Astrocyte (in vitro differentiated cells and primary cell): ENCODE measurements at regions not wholly inside any gene's neighbourhood (a gene's known extent, or its start where the extent isn't known, plus 50 kb on each side); places are given as distances from the start of the nearest gene placed in this dataset.

Source experiments
- DNase-seq: peaks from one replicate; pipeline ENCODE4 v3.0.0-alpha.2; 2010; ENCODE audit warnings: low read depth
- FAIRE-seq: peaks from 2 replicates; lab custom pipeline; 2011; peaks lifted over from hg19 to GRCh38; lab: Jason Lieb, UNC
- H2AFZ ChIP-seq: 2 replicates; pipeline ENCODE4 v1.6.0; 2012; ENCODE audit warnings: low read depth, low read length, inconsistent platforms
- H3K27ac ChIP-seq: 2 replicates; pipeline ENCODE4 v1.5.1; 2011; ENCODE audit warnings: low read depth, low read length, inconsistent platforms
- H3K27me3 ChIP-seq: 2 replicates; pipeline ENCODE4 v1.6.0; 2011; ENCODE audit warnings: low read length, inconsistent platforms; ENCODE audit not compliant: insufficient read depth
- H3K36me3 ChIP-seq: 2 replicates; pipeline ENCODE4 v1.5.1; 2011; ENCODE audit warnings: low read length, inconsistent platforms; ENCODE audit not compliant: insufficient read depth
- H3K4me1 ChIP-seq: 2 replicates; pipeline ENCODE4 v1.5.1; 2011; ENCODE audit warnings: low read length, inconsistent platforms; ENCODE audit not compliant: insufficient read depth
- H3K4me2 ChIP-seq: 2 replicates; pipeline ENCODE4 v1.6.0; 2012; ENCODE audit warnings: low read length, inconsistent platforms
- H3K4me3 ChIP-seq: 2 replicates; pipeline ENCODE4 v1.5.1; 2011; ENCODE audit warnings: low read depth, mild to moderate bottlenecking, low read length, inconsistent platforms; ENCODE audit not compliant: insufficient read depth
- H3K79me2 ChIP-seq: 2 replicates; pipeline ENCODE4 v1.6.0; 2012; ENCODE audit warnings: mild to moderate bottlenecking, low read length, inconsistent platforms; ENCODE audit not compliant: insufficient read depth
- H3K9ac ChIP-seq: 2 replicates; pipeline ENCODE4 v1.6.0; 2012; ENCODE audit warnings: mild to moderate bottlenecking, low read length, inconsistent platforms
- H3K9me3 ChIP-seq: 2 replicates; pipeline ENCODE4 v1.5.1; 2012; ENCODE audit warnings: low read depth, mild to moderate bottlenecking, low read length, inconsistent platforms; ENCODE audit not compliant: insufficient read depth
- H4K20me1 ChIP-seq: 2 replicates; pipeline ENCODE4 v1.6.0; 2012; ENCODE audit warnings: low read length, inconsistent platforms; ENCODE audit not compliant: insufficient read depth
- H3K27ac Mint-ChIP-seq: one replicate; pipeline ENCODE4 v1.8.0; 2021; ENCODE audit warnings: mild to moderate bottlenecking, mixed read lengths; ENCODE audit not compliant: unreplicated experiment
- H3K27me3 Mint-ChIP-seq: one replicate; pipeline ENCODE4 v1.8.0; 2021; ENCODE audit warnings: low read depth, mixed read lengths; ENCODE audit not compliant: unreplicated experiment
- H3K36me3 Mint-ChIP-seq: one replicate; pipeline ENCODE4 v1.8.0; 2021; ENCODE audit warnings: low read depth, mixed read lengths; ENCODE audit not compliant: unreplicated experiment
- H3K4me1 Mint-ChIP-seq: one replicate; pipeline ENCODE4 v1.8.0; 2021; ENCODE audit warnings: low read depth, mixed read lengths; ENCODE audit not compliant: unreplicated experiment
- H3K4me3 Mint-ChIP-seq: one replicate; pipeline ENCODE4 v1.8.0; 2021; ENCODE audit warnings: mild to moderate bottlenecking, moderate library complexity, mixed read lengths; ENCODE audit not compliant: unreplicated experiment
- H3K9me3 Mint-ChIP-seq: one replicate; pipeline ENCODE4 v1.8.0; 2021; ENCODE audit warnings: mild to moderate bottlenecking, mixed read lengths; ENCODE audit not compliant: unreplicated experiment
- CTCF ChIP-seq: IDR thresholded peaks from 2 replicates; pipeline ENCODE4 v1.5.1; 2011; ENCODE audit warnings: low read depth, mild to moderate bottlenecking, inconsistent platforms, low read length, moderate library complexity; ENCODE audit not compliant: insufficient read depth
- EZH2 ChIP-seq: IDR thresholded peaks from 2 replicates; pipeline ENCODE4 v1.6.1; 2012; ENCODE audit warnings: mild to moderate bottlenecking, low read length, inconsistent platforms; ENCODE audit not compliant: insufficient read depth

DNA sequence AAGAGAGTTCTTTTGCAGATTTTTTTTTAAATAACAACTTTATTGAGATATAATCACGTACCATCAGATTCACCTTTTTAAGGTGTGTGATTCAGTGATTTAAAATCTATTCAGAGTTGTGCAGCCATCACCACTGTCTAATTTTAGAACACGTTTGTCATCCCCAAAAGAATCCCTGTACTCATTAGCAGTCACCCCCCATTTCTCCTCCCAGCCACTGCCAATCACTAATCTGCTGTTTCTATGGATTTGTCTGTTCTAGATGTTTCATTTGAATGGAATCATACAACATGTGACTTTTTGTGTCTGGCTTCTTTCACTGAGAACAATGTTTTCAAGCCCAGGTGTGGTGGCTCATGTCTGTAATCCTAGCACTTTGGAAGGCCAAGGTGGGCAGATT is 55.4 kb upstream of the RAPH1 start:
- no peaks in the 10 kb centered on the region for H3K9me3 Mint-ChIP-seq
- no peaks in the 10 kb centered on the region for H3K36me3 Mint-ChIP-seq
- no peak overlapping the region for H3K4me3 ChIP-seq
- FAIRE-seq (no peak), DNase-seq (no peak)
- peaks cover 18% of the 10 kb centered on the region for H3K4me1 ChIP-seq
- H3K4me1 Mint-ChIP-seq: peaks cover 36% of the 10 kb centered on the region
- no peaks in the 10 kb centered on the region for H3K27me3 Mint-ChIP-seq
- no peak for TF ChIP-seq EZH2
- no peak for TF ChIP-seq CTCF
- no peak overlapping the region for H3K4me2 ChIP-seq
- H3K36me3 ChIP-seq: no peaks in the 10 kb centered on the region
- no peak overlapping the region for H3K4me3 Mint-ChIP-seq
- H4K20me1 ChIP-seq: no peaks in the 10 kb centered on the region
- H3K9me3 ChIP-seq: no peaks in the 10 kb centered on the region
- no peak overlapping the region for H3K27ac ChIP-seq
- no peaks in the 10 kb centered on the region for H3K27me3 ChIP-seq
- H3K27ac Mint-ChIP-seq: no peak overlapping the region
- no peak overlapping the region for H2AFZ ChIP-seq
- no peak overlapping the region for H3K9ac ChIP-seq
- H3K79me2 ChIP-seq: no peaks in the 10 kb centered on the region

GRCh38 chr2:203591642-203592041 is 56.5 kb upstream of the RAPH1 start:
- H3K4me3 ChIP-seq: no peak overlapping the region
- H3K27ac ChIP-seq: no peak overlapping the region
- H3K36me3 Mint-ChIP-seq: no peaks in the 10 kb centered on the region
- no peak for DNase-seq
- no peaks in the 10 kb centered on the region for H3K36me3 ChIP-seq
- H3K79me2 ChIP-seq: no peaks in the 10 kb centered on the region
- H3K27ac Mint-ChIP-seq: no peak overlapping the region
- H3K4me3 Mint-ChIP-seq: no peak overlapping the region
- H3K27me3 ChIP-seq: no peaks in the 10 kb centered on the region
- no peak for FAIRE-seq
- no peak overlapping the region for H3K4me2 ChIP-seq
- no peaks in the 10 kb centered on the region for H3K9me3 ChIP-seq
- H3K4me1 Mint-ChIP-seq: peaks cover 35% of the 10 kb centered on the region
- no peak for TF ChIP-seq EZH2
- TF ChIP-seq CTCF: no peak
- no peaks in the 10 kb centered on the region for H4K20me1 ChIP-seq
- no peak overlapping the region for H3K9ac ChIP-seq
- H2AFZ ChIP-seq: no peak overlapping the region
- no peaks in the 10 kb centered on the region for H3K27me3 Mint-ChIP-seq
- H3K4me1 ChIP-seq: peaks cover 8% of the 10 kb centered on the region
- H3K9me3 Mint-ChIP-seq: no peaks in the 10 kb centered on the region

GRCh38 chr2:203592470-203592869 is 57.4 kb upstream of the RAPH1 start:
- no peaks in the 10 kb centered on the region for H4K20me1 ChIP-seq
- H3K79me2 ChIP-seq: no peaks in the 10 kb centered on the region
- FAIRE-seq (no peak), DNase-seq (no peak)
- H3K36me3 Mint-ChIP-seq: no peaks in the 10 kb centered on the region
- no peak overlapping the region for H3K4me3 ChIP-seq
- no peak overlapping the region for H3K4me3 Mint-ChIP-seq
- H3K9me3 ChIP-seq: no peaks in the 10 kb centered on the region
- no peaks in the 10 kb centered on the region for H3K27me3 ChIP-seq
- H3K27ac ChIP-seq: no peak overlapping the region
- TF ChIP-seq CTCF (no peak), EZH2 (no peak)
- no peaks in the 10 kb centered on the region for H3K36me3 ChIP-seq
- H3K4me2 ChIP-seq: no peak overlapping the region
- H2AFZ ChIP-seq: no peak overlapping the region
- H3K27ac Mint-ChIP-seq: no peak overlapping the region
- H3K27me3 Mint-ChIP-seq: no peaks in the 10 kb centered on the region
- H3K9ac ChIP-seq: no peak overlapping the region
- H3K4me1 Mint-ChIP-seq: peaks cover 33% of the 10 kb centered on the region
- H3K9me3 Mint-ChIP-seq: no peaks in the 10 kb centered on the region
- peaks cover 8% of the 10 kb centered on the region for H3K4me1 ChIP-seq
